ENCODE measurements at regions not wholly inside any gene's neighbourhood (a gene's known extent, or its start where the extent isn't known, plus 50 kb on each side); places are given as distances from the start of the nearest gene placed in this dataset.

GRCh38 chr16:35134471-35134870 lies 1675.1 kb downstream of the TP53TG3F start:
- TF ChIP-seq CTCF (IDR thresholded peaks at IDR 0.05 in 8 of 11, conservative IDR thresholded peaks at IDR 0.05 in 3 of 11) (no peak), POLR2A (IDR thresholded peaks at IDR 0.05) (no peak), POLR2AphosphoS5 (IDR thresholded peaks at IDR 0.05) (no peak)
